Ishikawa (cell line): ENCODE measurements at regions not wholly inside any gene's neighbourhood (a gene's known extent, or its start where the extent isn't known, plus 50 kb on each side); places are given as distances from the start of the nearest gene placed in this dataset.

ENCODE experiments used
- CEBPB ChIP-seq: IDR thresholded peaks from 2 replicates; pipeline ENCODE4 v1.6.1; 2012
- CREB1 ChIP-seq: IDR thresholded peaks from 2 replicates; pipeline ENCODE4 v1.6.1; 2012; ENCODE audit warnings: low read depth
- EGR1 ChIP-seq: IDR thresholded peaks from 2 replicates; pipeline ENCODE4 v1.6.1; 2012
- EP300 ChIP-seq: IDR thresholded peaks from 2 replicates; pipeline ENCODE4 v1.6.1; 2012; ENCODE audit warnings: borderline replicate concordance
- FOXM1 ChIP-seq: IDR thresholded peaks from 2 replicates; pipeline ENCODE4 v1.6.1; 2012; ENCODE audit warnings: low read depth, borderline replicate concordance
- NFIC ChIP-seq: IDR thresholded peaks from 2 replicates; pipeline ENCODE4 v1.6.1; 2012
- RAD21 ChIP-seq: IDR thresholded peaks from 2 replicates; pipeline ENCODE4 v1.6.1; 2012; ENCODE audit warnings: low read depth
- TAF1 ChIP-seq: IDR thresholded peaks from 2 replicates; pipeline ENCODE4 v1.6.1; 2012; ENCODE audit warnings: low read depth, mild to moderate bottlenecking
- TCF12 ChIP-seq: IDR thresholded peaks from 2 replicates; pipeline ENCODE4 v1.6.1; 2012; ENCODE audit warnings: low read depth
- TEAD4 ChIP-seq: IDR thresholded peaks from 2 replicates; pipeline ENCODE4 v1.6.1; 2012
- YY1 ChIP-seq: IDR thresholded peaks from 2 replicates; pipeline ENCODE4 v1.6.1; 2012; ENCODE audit warnings: low read depth
- ZBTB7A ChIP-seq: IDR thresholded peaks from 2 replicates; pipeline ENCODE4 v1.6.1; 2012; ENCODE audit warnings: low read depth
- TF ChIP-seq, protein P1 (sequence below): IDR thresholded peaks from 2 replicates; pipeline ENCODE4 v1.6.1; 2012; ENCODE audit warnings: low read depth, mild to moderate bottlenecking
- TF ChIP-seq, protein P2 (sequence below): IDR thresholded peaks from 2 replicates; pipeline ENCODE4 v1.6.1; 2012
- TF ChIP-seq, protein P3 (sequence below): IDR thresholded peaks from 2 replicates; pipeline ENCODE4 v1.6.1; 2012

DNA sequence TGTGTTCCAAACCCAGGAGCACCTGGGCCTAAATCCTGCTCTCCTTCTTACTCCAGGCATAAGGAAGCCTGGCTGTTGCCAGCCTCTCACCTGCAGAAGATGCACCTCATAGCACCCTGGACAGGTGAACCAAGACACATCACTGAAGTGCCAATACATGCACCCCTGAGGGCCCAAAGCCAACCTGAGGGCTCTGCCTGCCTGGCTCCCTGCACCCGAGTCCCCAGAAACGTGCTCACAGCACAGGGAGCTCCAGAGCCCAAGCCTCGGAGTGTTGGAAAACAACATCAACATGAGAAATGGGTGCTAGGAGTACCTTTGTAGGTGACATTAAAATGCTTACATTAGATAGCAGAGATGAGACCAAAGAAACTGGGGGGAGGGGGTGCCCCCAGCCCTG, 96.3 kb upstream of the RAB6C start:
- TF ChIP-seq EGR1 (no peak), ZBTB7A (no peak)

DNA sequence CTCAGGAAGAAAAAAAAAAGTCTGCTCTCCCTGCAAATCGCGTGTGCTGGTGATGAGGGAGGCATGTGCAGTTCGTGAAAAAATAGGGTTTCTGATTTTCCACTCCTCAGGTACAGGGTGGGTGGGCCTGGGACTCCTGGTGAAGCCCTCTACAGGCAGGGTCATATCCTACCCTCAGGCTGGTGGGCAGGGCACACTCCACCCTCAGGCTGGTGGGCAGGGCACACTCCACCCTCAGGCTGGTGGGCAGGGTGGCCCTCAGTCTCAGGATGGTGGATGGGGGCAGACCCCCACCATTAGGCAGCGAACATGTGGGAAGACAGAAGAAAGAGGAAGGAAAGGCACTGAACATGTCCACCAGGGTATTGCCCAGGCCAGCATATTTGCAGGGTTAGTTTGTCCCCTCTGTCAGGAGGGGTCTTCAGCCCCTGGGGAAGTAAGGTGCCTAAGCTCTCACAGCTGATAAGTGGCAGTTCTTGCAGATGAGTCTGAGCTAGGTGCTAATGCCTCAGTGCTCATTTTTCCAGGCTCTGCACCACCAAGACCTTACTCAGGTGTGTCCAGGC, 95.2 kb upstream of the RAB6C start:
- no peak for TF ChIP-seq ZBTB7A
- TF ChIP-seq TAF1, result no peak
- TF ChIP-seq EGR1, result no peak
- no peak for TF ChIP-seq FOXM1
- TF ChIP-seq, protein P1, sequence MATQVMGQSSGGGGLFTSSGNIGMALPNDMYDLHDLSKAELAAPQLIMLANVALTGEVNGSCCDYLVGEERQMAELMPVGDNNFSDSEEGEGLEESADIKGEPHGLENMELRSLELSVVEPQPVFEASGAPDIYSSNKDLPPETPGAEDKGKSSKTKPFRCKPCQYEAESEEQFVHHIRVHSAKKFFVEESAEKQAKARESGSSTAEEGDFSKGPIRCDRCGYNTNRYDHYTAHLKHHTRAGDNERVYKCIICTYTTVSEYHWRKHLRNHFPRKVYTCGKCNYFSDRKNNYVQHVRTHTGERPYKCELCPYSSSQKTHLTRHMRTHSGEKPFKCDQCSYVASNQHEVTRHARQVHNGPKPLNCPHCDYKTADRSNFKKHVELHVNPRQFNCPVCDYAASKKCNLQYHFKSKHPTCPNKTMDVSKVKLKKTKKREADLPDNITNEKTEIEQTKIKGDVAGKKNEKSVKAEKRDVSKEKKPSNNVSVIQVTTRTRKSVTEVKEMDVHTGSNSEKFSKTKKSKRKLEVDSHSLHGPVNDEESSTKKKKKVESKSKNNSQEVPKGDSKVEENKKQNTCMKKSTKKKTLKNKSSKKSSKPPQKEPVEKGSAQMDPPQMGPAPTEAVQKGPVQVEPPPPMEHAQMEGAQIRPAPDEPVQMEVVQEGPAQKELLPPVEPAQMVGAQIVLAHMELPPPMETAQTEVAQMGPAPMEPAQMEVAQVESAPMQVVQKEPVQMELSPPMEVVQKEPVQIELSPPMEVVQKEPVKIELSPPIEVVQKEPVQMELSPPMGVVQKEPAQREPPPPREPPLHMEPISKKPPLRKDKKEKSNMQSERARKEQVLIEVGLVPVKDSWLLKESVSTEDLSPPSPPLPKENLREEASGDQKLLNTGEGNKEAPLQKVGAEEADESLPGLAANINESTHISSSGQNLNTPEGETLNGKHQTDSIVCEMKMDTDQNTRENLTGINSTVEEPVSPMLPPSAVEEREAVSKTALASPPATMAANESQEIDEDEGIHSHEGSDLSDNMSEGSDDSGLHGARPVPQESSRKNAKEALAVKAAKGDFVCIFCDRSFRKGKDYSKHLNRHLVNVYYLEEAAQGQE, result no peak
- no peak for TF ChIP-seq CEBPB
- TF ChIP-seq TCF12, result no peak
- no peak for TF ChIP-seq TEAD4
- TF ChIP-seq NFIC, result no peak

DNA sequence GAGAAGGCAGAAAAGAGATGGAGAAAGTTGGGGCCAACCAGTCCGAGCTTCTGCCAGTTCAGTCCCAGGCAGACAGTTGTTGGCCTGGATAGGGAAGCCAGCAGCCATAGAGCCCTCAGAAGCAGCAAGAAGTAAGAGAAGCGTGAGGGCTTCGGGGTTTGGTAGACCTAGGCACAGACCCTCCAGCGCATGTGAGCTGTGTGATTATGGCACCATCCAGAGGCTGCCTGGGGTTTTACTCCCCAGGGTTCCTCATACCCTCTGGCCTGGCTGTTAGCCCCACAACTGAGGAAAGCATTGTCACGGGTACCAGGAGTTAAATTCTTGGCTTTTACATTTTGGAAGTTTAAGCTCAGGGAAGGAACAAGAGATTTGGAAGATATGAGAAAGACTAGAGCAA, 93.7 kb upstream of the RAB6C start:
- TF ChIP-seq, protein P1, result no peak
- TF ChIP-seq RAD21, result peak; percentile 48; the same call in 1 of the 2 replicates

DNA sequence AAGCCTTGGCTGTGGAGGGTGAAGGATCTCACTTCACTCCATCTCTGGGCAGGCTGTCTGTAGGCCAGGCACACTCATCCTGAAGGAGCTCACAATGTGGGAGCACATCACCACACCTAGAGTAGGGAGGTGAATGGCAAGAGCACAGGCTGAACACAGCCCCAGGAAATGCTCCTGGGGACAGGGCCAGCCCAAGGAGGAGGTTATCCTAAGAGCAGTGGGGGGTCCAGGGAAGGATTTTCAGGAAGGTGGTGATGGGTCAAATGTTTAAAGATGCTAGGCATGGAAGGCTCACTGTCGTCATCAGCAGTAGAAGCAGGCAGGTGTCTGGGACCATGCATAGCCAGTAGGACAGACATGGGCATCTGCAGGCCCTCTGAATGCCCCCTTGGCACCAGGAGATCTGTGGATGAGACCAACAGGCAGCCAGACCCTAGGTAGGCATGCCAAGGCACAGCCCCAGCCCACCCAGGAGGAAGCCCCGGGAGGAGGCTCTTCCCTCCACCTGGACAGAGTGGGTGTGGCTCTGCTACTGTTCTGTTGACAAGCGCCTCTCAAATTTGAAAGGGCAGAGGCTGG, 91.7 kb upstream of the RAB6C start:
- no peak for TF ChIP-seq NFIC
- TF ChIP-seq TCF12, result no peak
- TF ChIP-seq CREB1, result no peak
- TF ChIP-seq, protein P2, sequence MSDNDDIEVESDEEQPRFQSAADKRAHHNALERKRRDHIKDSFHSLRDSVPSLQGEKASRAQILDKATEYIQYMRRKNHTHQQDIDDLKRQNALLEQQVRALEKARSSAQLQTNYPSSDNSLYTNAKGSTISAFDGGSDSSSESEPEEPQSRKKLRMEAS, result no peak
- TF ChIP-seq RAD21, result no peak
- TF ChIP-seq ZBTB7A, result no peak
- TF ChIP-seq, protein P1, result no peak
- TF ChIP-seq YY1, result no peak
- TF ChIP-seq TAF1, result no peak
- no peak for TF ChIP-seq CEBPB
- TF ChIP-seq EP300, result no peak
- no peak for TF ChIP-seq FOXM1

DNA sequence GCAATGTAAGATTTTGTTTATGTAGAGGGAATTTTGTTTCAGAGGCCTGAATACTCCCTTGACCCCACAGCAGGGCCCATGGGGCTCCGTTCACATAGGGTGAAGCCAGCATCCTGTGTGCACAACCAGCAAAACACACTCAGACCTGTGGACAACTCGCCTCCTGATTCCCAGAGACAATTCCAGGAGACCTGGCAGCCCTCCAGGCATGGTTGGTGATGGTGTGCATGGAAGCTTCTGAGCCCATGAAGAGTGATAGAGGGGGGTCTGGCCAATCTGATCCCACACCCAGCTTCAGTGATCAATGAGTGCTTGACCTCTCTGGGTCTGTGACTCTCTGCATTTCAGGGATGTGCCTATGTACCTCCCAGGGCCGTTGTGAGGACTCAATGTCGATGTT, 91.0 kb upstream of the RAB6C start:
- no peak for TF ChIP-seq NFIC
- no peak for TF ChIP-seq TAF1
- TF ChIP-seq CEBPB, result no peak
- TF ChIP-seq CREB1, result no peak
- no peak for TF ChIP-seq EGR1
- TF ChIP-seq ZBTB7A, result no peak
- TF ChIP-seq, protein P1, result no peak
- TF ChIP-seq EP300, result no peak
- no peak for TF ChIP-seq RAD21
- TF ChIP-seq YY1, result no peak
- no peak for TF ChIP-seq TCF12
- TF ChIP-seq TEAD4, result no peak
- no peak for TF ChIP-seq FOXM1
- TF ChIP-seq, protein P3, sequence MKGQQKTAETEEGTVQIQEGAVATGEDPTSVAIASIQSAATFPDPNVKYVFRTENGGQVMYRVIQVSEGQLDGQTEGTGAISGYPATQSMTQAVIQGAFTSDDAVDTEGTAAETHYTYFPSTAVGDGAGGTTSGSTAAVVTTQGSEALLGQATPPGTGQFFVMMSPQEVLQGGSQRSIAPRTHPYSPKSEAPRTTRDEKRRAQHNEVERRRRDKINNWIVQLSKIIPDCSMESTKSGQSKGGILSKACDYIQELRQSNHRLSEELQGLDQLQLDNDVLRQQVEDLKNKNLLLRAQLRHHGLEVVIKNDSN, result no peak
- TF ChIP-seq, protein P2, result no peak
